ENCODE measurements at regions not wholly inside any gene's neighbourhood (a gene's known extent, or its start where the extent isn't known, plus 50 kb on each side); places are given as distances from the start of the nearest gene placed in this dataset.

GRCh38 chr3:64291345-64291744, 66.1 kb upstream of the PRICKLE2 start:
- no peak overlapping the region for H3K4me3 ChIP-seq (replicated peaks in 1 of 2; ENCODE audit: low read depth in 2 of 2, low read length in 2 of 2)

GRCh38 chr3:64290864-64291263, 65.6 kb upstream of the PRICKLE2 start:
- H3K4me3 ChIP-seq (replicated peaks in 1 of 2; ENCODE audit: low read depth in 2 of 2, low read length in 2 of 2) = no peak overlapping the region
- TF ChIP-seq CTCF (IDR thresholded peaks at IDR 0.05; ENCODE audit: low read depth, low read length) = no peak
- peak; percentile 19 to 46 for DNase-seq (ENCODE audit: low read depth in 2 of 2)

More at GRCh38 chr3:64291345-64291744, 66.1 kb upstream of the PRICKLE2 start:
- TF ChIP-seq CTCF (IDR thresholded peaks at IDR 0.05; ENCODE audit: low read depth, low read length) = no peak
- peak; percentile 92 to 97 for DNase-seq (ENCODE audit: low read depth in 2 of 2)

- DNase-seq (ENCODE audit: low read depth in 2 of 2) = peak in 1 of 2 donors; percentile 5
- TF ChIP-seq CTCF (IDR thresholded peaks at IDR 0.05; ENCODE audit: low read depth, low read length) = no peak
- no peak overlapping the region for H3K4me3 ChIP-seq (replicated peaks in 1 of 2; ENCODE audit: low read depth in 2 of 2, low read length in 2 of 2)
These were observed 64.9 kb upstream of the PRICKLE2 start for GRCh38 chr3:64290161-64290560.

GRCh38 chr3:64289622-64290021, 64.4 kb upstream of the PRICKLE2 start:
- no peak overlapping the region for H3K4me3 ChIP-seq (replicated peaks in 1 of 2; ENCODE audit: low read depth in 2 of 2, low read length in 2 of 2)
- no peak for TF ChIP-seq CTCF (IDR thresholded peaks at IDR 0.05; ENCODE audit: low read depth, low read length)
- no peak for DNase-seq (ENCODE audit: low read depth in 2 of 2)

- DNase-seq (ENCODE audit: low read depth in 2 of 2) = peak in 1 of 2 donors; percentile 44
- no peak overlapping the region for H3K4me3 ChIP-seq (replicated peaks in 1 of 2; ENCODE audit: low read depth in 2 of 2, low read length in 2 of 2)
- no peak for TF ChIP-seq CTCF (IDR thresholded peaks at IDR 0.05; ENCODE audit: low read depth, low read length)
These were observed 53.4 kb upstream of the PRICKLE2 start for GRCh38 chr3:64278625-64279024.

- no peak overlapping the region for H3K4me3 ChIP-seq (replicated peaks in 1 of 2; ENCODE audit: low read depth in 2 of 2, low read length in 2 of 2)
- no peak for DNase-seq (ENCODE audit: low read depth in 2 of 2)
- TF ChIP-seq CTCF (IDR thresholded peaks at IDR 0.05; ENCODE audit: low read depth, low read length) = no peak
These were observed 50.9 kb upstream of the PRICKLE2 start for GRCh38 chr3:64276131-64276530.
